ENCODE measurements at regions not wholly inside any gene's neighbourhood (a gene's known extent, or its start where the extent isn't known, plus 50 kb on each side); places are given as distances from the start of the nearest gene placed in this dataset.
A peak's percentile ranks its signal among the peaks of the same experiment; 100 is the strongest.

DNA sequence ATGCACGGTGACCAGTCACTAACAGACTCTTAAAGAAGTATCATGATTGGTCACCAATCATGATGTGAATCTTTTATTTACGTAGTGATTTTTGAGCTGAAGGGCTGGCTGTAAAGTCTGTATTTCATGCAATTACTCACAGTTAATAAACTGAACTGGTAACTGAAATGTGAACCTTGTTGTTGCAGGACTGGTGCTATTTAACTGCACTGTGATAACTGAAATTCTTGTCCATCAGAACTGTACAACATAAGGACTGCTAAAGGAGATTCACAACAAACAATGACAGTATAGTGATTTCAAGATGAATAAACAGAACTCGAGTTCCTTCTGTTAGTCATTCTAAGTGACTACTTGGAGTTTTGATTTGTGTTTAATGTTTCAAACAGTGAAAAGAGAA lies 316.6 kb downstream of the TPBG start:
- DNase-seq = no peak

DNA sequence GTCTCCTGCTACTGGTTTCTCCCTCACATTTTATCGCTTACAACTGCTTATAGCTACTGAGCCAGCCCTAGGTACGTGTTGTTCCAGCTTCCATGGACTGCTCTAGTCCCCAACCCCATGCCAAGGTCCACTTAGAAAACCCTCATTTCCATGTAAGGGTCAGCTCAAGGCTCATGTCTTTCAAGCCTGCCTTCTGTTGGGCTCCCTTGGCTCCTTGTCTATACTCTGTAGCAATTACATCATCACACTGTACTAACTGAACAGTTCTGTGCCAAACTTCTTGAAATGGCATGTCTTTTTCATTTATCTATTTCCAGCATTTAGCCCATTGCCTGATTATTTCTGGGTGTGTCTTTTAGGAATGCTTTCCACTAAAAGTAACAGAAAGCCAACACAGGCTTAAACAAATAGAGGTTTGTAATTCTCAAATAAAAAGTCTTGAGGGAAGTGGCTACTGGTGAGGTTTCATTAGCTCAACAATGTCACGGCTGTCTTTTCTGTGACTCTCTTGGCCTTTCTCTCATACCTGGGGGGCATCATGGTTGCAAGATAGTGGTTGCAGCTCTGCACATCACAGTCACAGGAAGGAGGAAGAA lies 317.6 kb downstream of the TPBG start:
- no peak for DNase-seq

DNA sequence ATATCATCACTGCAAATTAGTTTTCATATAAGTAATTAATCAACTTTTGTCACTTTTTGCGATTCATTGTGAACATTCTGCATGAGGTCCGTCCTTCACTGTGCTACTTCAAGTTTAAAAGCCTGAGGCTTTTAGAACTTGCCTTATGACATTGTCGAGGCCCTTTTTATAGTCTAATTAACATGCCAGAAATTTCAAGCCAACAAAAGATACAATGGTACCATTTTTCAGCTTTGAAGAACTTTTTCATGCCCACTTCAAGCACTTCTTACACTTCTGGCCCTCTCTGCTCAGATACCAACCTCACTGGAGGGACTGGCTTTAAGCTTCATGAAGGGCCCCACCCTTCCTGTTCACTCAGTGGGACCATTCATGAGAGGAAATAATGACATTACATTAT lies 323.1 kb downstream of the TPBG start:
- DNase-seq = no peak

DNA sequence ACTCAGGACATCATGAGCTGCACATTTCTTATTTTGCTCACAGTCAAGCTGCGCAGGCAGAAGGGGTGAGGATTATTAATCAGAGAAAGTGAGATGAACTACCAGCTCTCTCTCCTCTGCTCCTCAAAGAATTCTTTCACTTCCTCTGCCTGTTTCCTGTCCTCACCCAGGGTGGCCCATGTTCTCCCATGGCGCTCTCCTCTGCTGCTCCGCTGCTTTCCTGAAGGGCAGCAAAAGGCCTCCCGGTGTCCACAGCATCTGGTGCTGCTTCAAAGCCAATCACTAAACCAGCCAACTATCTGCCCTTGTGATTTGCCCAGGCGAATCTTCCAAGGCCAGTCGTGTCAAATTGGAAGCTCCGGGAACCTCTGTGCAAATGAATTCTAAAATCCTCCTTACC lies 324.2 kb downstream of the TPBG start:
- DNase-seq = no peak

DNA sequence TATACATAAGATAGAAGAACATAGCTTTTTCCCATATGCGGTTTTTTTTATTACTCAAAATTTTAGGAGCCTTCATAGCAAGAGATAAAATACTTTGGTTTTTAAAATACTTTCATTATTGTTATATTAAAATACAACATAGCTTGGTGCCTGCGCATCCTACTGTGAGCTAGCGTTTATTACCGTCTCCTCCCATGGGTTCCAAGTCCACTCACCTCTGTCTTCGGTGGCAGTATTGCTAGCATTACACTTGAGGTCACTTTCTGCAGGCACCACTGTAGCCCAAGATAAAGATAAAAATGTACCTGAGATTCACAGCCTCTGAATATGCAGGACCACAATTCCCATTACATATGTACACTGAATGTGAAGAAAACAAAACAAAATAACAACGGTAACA lies 326.7 kb downstream of the TPBG start:
- DNase-seq = no peak

DNA sequence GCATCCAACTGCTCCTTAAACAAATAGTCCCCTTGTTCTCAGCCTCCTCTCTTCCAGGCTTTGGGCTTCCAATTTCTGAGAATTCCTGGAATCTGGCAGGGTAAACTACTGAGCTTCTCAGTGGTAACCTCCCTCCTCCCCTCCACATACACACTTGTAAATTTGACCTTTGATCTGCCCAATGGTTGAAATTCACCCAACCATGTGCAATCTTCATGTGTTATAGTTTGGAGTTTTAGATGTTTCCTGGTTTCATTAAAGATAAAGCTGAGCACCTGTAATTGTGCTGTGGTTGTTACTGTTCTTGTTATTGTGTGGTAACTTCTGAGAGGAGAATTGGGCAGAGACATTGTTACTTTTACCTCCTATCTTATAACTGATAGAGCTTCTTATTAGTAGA lies 328.4 kb downstream of the TPBG start:
- DNase-seq = no peak

DNA sequence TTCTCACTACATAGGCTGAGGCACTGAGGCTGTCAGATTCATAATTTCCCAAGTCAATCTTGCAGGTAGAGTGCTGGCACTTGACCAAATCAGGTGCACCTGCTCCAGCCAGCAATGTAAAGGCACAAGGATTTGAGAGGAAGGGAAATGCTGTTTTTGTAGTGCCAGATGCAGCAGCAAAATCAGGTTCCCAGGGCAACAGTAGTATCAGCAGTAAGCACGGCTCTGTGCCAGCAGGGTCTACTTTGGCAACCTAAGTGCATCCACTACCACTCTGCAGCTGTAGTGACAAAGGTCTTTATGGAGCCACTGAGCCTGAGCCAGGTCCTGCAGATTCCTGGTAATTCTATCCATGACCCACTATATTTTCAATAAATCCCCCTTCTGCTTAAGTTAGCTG lies 329.5 kb downstream of the TPBG start:
- no peak for DNase-seq

DNA sequence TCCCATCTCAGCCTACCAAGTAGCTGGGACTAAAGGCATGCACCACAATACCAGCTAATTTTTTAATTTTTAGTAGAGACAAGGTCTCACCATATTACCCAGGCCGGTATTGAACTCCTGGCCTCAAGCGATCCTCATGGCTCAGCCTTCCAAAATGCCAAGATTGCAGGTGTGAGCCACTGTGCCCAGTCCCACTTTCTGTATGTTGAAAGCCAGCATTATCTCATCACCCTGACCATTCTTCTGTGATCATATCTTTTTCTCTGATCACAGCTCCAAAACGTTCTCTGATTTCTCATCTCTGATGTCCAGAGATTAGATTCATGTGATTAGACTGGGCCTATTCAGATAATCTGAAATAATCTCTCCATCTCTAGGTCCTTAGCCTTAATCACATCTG lies 337.7 kb downstream of the TPBG start:
- DNase-seq = no peak

DNA sequence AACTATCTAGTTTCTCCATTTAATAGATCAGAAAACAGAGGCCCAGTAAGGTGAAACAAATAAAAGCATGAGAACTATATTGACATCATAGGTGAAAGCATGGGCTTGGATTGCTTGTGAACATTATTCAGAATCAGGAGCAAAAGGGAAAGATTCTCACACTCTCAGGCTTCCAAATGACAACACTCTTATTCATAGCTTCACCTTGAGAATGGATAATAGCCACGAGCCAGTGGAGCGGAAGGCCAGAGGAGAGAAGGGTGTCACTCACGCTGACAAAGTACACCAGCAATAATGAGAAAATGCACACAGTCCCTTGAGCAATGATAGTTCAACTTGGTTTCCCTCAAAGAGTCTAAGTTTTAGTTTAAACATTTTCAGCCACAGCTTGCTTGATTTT lies 339.0 kb downstream of the TPBG start:
- no peak for DNase-seq

DNA sequence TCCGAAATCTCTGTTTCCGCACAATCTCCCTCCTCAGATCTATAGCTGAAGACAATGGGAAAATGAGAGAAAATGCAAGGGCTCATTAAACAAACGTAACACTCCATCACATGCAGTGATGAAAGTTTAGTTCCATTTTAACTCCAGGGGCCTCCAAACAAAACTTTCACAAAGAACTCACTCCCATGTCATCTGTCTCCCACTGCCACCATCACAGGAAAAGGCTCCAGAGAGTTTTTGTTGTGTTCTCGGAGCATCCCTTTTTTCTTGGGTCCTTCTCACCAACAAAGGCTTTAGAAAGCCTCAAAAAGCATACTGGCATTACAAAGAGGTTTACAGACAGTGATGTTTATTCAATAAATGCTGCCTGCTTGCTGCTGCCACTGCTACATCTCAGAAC lies 339.6 kb downstream of the TPBG start:
- DNase-seq = no peak

DNA sequence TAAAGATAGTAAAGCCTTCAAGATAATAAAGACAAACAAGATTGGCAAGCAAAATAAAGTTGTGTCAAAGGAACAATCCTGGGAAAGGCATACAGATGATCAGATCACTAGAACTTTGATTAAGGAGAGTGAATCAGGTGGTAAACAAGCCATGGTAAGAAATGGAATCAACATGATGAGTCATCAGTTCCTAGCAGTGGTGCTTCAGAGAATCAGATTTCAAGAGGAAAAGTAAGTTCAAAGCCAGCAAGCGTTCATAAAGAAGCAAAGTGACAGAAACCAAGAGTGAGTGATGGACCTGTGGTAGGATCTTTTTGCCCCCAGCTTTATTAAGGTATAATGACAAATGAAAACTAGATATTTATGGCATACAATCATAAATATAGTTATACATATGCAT lies 340.4 kb downstream of the TPBG start:
- DNase-seq = no peak

DNA sequence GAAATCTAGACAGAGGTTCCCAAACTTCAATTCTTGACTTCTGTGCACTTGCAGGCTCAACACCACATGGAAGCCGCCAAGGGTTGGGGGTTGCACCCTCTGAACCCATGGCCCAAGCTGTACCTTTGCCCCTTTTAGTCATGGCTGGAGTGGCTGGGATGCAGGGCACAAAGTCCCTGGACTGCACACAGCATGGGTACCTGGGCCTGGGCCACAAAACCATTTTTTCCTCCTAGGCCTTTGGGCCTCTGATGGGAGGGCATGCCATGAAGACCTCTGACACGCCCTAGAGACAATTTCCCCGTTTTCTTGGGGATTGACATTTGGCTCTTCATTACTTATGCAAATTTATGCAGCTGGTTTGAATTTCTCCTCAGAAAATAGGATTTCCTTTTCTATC lies 342.0 kb downstream of the TPBG start:
- DNase-seq = no peak

DNA sequence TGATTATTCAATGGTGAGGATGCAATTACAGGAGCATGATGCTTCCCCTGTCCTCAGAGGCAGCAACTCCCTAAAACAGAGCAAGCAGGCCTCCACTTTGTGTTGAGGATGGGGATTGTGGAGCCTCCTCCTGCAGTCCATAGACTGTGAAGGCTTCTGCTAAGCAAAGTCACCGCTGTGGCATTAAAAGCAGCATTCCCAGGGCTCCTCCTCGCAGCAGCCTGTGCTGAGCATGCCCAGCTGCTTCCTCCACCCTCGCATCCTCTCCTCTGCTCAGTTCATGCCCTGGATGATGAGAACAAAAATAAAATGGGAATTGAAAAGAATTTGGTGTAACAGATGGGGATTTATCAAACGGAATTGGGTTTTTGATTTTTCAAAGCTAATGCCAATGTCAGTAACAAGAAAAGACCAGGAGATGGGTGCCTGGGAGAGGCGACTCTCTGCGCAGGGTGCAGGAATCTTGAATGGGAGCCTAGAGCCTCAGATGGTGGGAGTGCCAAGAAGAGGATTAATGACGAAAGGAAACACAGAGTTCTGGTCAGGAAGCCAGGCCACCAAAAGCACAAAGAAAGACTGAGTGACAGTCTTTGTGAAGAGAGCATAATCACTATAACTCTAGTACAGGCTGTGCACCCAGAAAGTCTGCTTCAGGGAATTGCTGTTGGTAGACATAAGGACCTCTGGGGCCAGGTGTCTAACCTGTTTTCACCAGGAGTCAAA lies 347.6 kb downstream of the TPBG start:
- DNase-seq = no peak

DNA sequence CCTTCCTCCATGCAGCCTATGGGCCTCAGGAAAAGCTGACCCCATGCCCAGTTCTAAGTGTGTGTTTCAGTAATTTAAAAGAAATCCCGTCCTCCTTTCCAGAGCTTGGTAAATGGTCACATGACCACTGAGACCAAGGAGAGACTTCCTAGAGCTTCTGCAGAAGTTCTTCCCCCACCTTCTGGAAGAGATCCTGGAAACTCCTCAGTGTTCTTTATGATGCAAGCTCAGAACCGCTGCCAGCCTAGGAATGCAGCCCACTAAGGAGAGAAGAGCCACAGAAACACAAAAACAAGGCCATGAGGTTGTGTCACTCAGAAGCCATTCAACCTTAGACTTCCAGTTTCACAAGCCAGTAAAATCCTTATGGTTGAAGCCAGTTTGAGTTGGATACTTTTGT lies 348.4 kb downstream of the TPBG start:
- no peak for DNase-seq

DNA sequence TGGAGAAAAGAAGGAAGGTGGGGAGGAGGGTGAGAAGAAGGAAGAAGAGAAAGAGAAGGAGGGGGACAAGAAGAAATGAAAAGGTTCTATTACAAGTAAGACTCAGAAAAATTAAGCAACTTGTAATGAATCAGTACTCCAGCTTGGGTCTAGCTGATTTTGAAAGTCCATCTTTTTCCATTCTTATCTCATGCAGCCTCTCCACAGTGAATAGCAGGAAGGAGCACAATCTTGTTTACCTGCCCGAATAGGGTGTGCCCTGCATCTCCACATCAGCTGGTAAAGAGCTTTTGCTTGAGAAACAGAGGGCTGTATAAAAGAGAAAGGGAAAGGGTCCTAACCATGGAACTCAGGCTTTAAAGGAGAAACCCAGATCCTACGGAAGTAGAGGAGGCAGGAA lies 348.8 kb downstream of the TPBG start:
- DNase-seq = no peak

DNA sequence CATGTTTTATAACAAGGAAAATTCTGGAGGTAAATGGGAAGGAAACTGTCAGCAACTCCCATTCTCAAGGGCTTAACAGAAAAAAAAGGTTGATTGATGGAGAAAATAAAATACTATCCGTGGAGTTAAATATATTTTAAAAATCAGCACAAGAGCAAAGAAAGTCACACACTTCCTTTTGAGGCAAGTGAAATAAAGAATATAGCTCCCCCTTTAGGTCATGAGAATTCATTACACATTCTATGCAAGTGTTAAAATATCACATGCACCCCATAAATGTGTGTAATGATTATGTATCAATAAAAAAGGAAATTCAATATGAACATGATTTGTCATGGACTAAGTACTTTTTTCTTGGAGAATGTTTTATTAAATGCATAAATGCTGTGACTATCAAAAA lies 349.2 kb downstream of the TPBG start:
- peak; percentile 47 for DNase-seq

DNA sequence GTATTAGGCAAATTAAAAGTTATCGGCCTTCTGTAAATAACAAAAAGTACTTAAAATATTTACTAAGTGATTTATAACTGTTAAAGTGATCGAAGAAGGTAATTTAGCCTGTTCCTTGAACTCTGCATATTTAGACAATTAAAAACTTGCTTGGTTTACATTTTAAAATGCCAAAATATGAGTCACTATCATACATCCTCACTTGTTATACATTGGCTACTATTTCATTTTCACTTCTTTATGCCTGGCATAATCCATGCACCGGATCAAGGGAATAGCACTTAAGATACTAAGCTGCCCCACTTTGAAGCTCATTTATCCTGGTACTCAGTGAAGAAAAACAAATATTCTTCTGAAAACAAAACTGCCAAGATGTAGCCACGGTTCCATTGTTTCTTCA lies 344.6 kb downstream of the UBE3D start:
- no peak for DNase-seq

DNA sequence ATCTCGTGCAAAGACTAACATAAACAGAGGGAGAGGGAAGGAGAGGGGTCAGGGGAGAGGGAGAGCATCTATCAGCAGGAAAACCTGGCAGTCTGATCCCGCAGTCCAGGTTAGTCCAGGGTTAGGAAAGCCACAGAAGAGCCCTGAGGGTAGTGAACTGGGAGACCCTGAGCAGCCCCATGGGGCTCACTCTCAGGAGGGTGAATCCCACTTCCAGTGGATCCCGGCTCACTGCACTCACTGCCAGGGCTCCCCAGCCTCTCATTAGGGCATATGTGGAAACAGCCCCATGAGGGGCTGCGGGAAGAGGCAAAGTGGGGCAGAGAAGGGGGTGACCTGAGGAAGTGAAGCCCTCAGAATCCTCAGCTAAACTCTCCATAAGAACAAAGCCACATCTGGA lies 329.9 kb downstream of the UBE3D start:
- DNase-seq = no peak

DNA sequence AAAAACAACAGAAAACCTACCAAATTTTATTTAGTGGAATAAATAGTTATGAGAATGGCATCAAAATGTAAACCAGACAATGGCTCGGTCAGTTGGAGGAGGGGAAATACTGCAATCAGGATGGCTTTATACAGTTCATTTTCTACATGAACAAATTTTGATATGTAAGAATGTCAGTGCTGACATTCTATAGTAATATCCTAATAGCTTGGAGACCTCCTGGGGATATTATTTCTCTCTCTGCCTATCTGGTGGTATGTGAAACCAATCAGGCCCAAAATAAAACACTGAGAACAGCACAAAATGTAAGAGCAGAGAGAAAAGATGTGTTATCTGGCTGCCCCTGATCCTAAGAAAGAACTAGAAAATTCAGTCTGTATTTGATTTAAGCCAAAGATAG lies 327.7 kb downstream of the UBE3D start:
- DNase-seq = no peak

DNA sequence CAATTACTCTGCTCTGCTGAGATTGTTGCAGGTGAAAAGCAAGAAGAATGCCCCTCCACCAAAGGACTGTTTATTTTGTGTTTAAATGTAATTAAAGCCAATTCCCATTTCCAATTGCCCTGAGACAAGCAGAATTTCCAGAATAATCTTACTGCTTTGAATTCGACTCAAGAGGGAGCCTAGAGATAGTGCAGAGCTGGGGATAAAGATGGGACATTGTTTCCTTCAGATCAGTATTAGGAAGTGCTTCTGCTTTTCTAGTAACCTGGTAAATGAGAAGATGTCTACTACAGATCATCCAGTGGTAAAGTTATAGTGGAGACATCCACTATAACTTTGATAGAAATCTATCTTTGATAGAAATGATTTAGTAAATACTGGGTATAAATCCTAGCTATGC lies 326.9 kb downstream of the UBE3D start:
- DNase-seq = no peak

DNA sequence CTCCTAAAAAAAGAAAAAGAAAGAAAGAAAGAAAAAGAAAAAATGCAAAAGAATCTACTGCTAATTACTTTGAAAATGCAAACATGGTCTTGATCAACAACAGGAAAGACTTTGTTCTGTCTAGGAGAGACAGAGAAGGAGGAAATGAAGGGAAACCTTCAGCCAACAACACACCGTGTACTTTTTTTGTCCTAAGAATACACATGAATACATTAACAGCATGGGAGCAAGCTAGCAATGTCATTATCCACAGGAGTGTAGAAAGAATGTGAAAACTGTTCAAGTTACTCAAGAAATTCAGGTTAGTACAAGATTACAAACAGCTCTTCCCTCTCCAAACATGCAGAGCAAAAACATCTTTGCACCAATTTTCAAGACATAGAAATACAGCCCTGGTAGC lies 326.3 kb downstream of the UBE3D start:
- DNase-seq = no peak

DNA sequence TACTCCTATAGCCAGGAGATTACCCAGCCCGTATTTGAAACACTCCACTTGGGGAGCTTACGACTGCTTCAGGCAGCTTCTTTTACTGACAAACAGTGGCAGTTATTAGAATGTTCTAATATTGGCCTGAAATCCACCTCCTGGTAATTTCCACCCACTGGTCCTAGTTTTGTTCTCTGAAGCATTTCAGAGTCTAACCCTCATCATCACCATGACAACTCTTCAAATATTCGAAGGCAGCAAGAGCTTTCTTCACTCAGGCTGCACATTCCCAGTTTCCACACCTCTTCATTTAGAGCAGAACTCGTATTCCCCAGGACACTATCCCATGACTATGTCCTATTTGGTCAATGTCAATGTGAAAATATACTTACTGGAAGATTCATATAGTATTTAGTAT lies 325.6 kb downstream of the UBE3D start:
- no peak for DNase-seq

DNA sequence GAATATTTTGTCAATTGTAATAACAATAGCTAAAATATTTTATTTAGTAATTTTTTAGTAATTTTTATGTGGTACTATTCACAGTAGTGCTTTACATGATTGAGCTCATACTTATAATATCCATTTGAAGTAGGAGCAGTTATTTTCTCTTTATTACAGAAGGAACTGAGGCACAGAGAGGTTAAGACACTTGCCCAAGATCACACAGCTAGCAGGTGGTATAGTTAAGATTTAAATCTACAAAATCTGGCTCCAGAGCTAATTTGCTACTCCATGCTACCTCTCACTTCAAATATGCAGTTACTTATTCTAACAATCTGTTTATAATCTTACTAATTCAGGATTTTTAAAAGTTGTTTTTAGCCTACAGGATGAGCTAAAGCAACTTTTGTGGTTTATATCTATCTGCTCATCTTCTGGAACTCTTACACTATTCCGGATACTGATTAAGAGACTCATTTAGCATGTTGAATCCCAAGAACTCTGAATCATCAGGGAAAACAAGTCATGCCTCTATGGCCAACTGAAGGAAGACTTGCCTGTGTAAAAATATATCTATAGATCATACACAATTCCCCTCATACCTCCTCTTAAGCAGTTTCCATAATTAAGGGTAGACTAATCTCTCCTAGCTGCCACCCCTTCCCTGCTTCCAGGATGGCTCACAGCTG lies 324.2 kb downstream of the UBE3D start:
- DNase-seq = no peak

DNA sequence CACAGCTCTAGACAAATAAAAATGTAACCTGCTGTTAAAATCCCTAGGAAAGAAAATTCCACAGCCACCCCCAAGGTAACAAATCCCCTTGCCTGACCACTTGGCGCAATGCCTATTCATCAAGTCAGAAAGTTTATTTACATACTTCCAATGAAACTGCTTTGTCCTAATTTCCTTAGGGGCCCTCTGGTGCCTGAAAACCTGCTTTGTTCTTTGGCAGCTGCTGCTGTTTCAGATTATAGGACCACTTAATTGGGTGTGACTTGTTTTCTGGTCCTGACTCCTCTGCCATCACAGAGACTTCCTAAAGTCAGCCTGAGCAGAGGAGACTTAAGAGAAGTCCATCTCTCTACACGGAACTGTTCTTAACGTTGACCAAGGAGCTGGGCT lies 323.6 kb downstream of the UBE3D start:
- DNase-seq = no peak

Measured in hematopoietic multipotent progenitor cell treated with erythropoietin and hydrocortisone succinate and interleukin-3 and kit ligand, for 6 days (in vitro differentiated cells).